Panc1 (cell line): ENCODE measurements at regions not wholly inside any gene's neighbourhood (a gene's known extent, or its start where the extent isn't known, plus 50 kb on each side); places are given as distances from the start of the nearest gene placed in this dataset.

Experiments
- ATAC-seq: fragments of 200-7000 bp; cut with Tn5 transposase; 2 replicates; pipeline ENCODE4 v1.9.1; 2020; ENCODE audit warnings: mild to moderate bottlenecking, moderate library complexity
- BruUV-seq: library from RNA; stranded (reverse); fragments of 400-500 nt; replicated peaks from 2 replicates; lab custom pipeline; 2021; lab: Mats Ljungman, UMichigan
- CTCF ChIA-PET: fragments of 300-600 bp; sonication (Branson Sonifier 250); formaldehyde crosslinking; loops from one replicate; lab custom pipeline; 2022; ENCODE audit warnings: antibody characterized with exemption; lab: Charles Lee
- POLR2A ChIA-PET: fragments of 300-600 bp; sonication (Branson Sonifier 250); formaldehyde crosslinking; loops from one replicate; lab custom pipeline; 2022; ENCODE audit warnings: antibody characterized with exemption; lab: Charles Lee
- DNase-seq: peaks from one replicate; pipeline ENCODE4 v3.0.0-alpha.2; 2010; ENCODE audit warnings: low read depth, low spot score
- H3K27ac ChIP-seq: 2 replicates; pipeline ENCODE4 v1.5.1; 2011; ENCODE audit warnings: mild to moderate bottlenecking, low read length, inconsistent platforms
- H3K27me3 ChIP-seq: fragments of 200-500 bp; sonication (Bioruptor generic); 2 replicates; pipeline ENCODE4 v1.6.0; 2014; ENCODE audit warnings: low read length, inconsistent platforms; ENCODE audit not compliant: control insufficient read depth, insufficient read depth
- H3K36me3 ChIP-seq: fragments of 200-500 bp; sonication (Bioruptor generic); 2 replicates; pipeline ENCODE4 v1.5.1; 2014; ENCODE audit warnings: inconsistent platforms, mild to moderate bottlenecking, low read length, moderate library complexity; ENCODE audit not compliant: control insufficient read depth, insufficient read depth
- H3K4me1 ChIP-seq: 2 replicates; pipeline ENCODE4 v1.5.1; 2011; ENCODE audit warnings: inconsistent platforms, mild to moderate bottlenecking, low read length, moderate library complexity; ENCODE audit not compliant: control insufficient read depth, insufficient read depth
- H3K4me3 ChIP-seq, 2 experiments: 2 replicates each; pipeline ENCODE4 v1.5.1; 2011 to 2012; ENCODE audit warnings: low read depth in 2 of 2, low read length in 2 of 2, mild to moderate bottlenecking in 2 of 2, inconsistent platforms in 1 of 2, moderate library complexity in 1 of 2
- H3K9me3 ChIP-seq: fragments of 200-500 bp; sonication (Bioruptor generic); 2 replicates; pipeline ENCODE4 v1.5.1; 2014; ENCODE audit warnings: low read depth, mild to moderate bottlenecking, inconsistent platforms, low read length, moderate library complexity; ENCODE audit not compliant: control insufficient read depth, insufficient read depth
- CTCF ChIP-seq: fragments of 450-650 bp; IDR thresholded peaks from 2 replicates; pipeline ENCODE4 v1.5.1; 2017; ENCODE audit warnings: mild to moderate bottlenecking
- POLR2AphosphoS5 ChIP-seq: IDR thresholded peaks from 2 replicates; pipeline ENCODE4 v1.6.1; 2012; ENCODE audit warnings: mild to moderate bottlenecking, low read depth, low read length, moderate library complexity
- SIN3A ChIP-seq: IDR thresholded peaks from 2 replicates; pipeline ENCODE4 v1.6.1; 2012; ENCODE audit warnings: low read depth, mild to moderate bottlenecking, low read length, moderate library complexity, borderline replicate concordance; ENCODE audit not compliant: insufficient read depth
- TCF7L2 ChIP-seq: IDR thresholded peaks from 2 replicates; pipeline ENCODE4 v1.6.1; 2011; ENCODE audit warnings: mild to moderate bottlenecking, low read depth, low read length, inconsistent platforms
- in situ Hi-C: cut with HindIII; loops from 2 replicates; pipeline ENCODE4 v1.10.0; 2016; ENCODE audit warnings: low sequenced_read_pairs, low pct_unique_long_range_greater_than_20kb
- intact Hi-C: fragments of 100-400 bp; cut with micrococcal nuclease; formaldehyde crosslinking; loops from one replicate; pipeline ENCODE4 v1.10.0; 2022; ENCODE audit not compliant: unreplicated experiment
- TF ChIP-seq, protein P1 (sequence below), 2 experiments: IDR thresholded peaks; 2 replicates each; pipeline ENCODE4 v1.6.1; 2011 to 2012; ENCODE audit warnings: low read depth in 2 of 2, control low read depth in 1 of 2, low read length in 1 of 2, mild to moderate bottlenecking in 1 of 2, moderate library complexity in 1 of 2; ENCODE audit not compliant: insufficient read depth in 1 of 2

- Histone ChIP-seq H3K9me3 (no peaks in the 10 kb centered on the region), H3K27ac (no peak overlapping the region), H3K4me1 (no peaks in the 10 kb centered on the region), H3K36me3 (no peaks in the 10 kb centered on the region), H3K4me3 (no peak overlapping the region), H3K27me3 (no peaks in the 10 kb centered on the region)
- ChIA-PET CTCF (no interaction called here), POLR2A (no interaction called here)
- in situ Hi-C loops (no loop called here), intact Hi-C loops (no loop called here)
- TF ChIP-seq TCF7L2, result no peak
- no peak for TF ChIP-seq CTCF
- no peak for TF ChIP-seq SIN3A
- TF ChIP-seq, protein P1, sequence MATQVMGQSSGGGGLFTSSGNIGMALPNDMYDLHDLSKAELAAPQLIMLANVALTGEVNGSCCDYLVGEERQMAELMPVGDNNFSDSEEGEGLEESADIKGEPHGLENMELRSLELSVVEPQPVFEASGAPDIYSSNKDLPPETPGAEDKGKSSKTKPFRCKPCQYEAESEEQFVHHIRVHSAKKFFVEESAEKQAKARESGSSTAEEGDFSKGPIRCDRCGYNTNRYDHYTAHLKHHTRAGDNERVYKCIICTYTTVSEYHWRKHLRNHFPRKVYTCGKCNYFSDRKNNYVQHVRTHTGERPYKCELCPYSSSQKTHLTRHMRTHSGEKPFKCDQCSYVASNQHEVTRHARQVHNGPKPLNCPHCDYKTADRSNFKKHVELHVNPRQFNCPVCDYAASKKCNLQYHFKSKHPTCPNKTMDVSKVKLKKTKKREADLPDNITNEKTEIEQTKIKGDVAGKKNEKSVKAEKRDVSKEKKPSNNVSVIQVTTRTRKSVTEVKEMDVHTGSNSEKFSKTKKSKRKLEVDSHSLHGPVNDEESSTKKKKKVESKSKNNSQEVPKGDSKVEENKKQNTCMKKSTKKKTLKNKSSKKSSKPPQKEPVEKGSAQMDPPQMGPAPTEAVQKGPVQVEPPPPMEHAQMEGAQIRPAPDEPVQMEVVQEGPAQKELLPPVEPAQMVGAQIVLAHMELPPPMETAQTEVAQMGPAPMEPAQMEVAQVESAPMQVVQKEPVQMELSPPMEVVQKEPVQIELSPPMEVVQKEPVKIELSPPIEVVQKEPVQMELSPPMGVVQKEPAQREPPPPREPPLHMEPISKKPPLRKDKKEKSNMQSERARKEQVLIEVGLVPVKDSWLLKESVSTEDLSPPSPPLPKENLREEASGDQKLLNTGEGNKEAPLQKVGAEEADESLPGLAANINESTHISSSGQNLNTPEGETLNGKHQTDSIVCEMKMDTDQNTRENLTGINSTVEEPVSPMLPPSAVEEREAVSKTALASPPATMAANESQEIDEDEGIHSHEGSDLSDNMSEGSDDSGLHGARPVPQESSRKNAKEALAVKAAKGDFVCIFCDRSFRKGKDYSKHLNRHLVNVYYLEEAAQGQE (IDR thresholded peaks at IDR 0.05; ENCODE audit: insufficient read depth in 1 of 2, low read depth in 2 of 2, low read length in 1 of 2), result no peak
- TF ChIP-seq POLR2AphosphoS5, result no peak
- ATAC-seq (no peak), DNase-seq (no peak)
- no TSS peak for BruUV-seq
These were observed 79.1 kb downstream of the ARRDC4 start for GRCh38 chr15:98039596-98039995.

DNA sequence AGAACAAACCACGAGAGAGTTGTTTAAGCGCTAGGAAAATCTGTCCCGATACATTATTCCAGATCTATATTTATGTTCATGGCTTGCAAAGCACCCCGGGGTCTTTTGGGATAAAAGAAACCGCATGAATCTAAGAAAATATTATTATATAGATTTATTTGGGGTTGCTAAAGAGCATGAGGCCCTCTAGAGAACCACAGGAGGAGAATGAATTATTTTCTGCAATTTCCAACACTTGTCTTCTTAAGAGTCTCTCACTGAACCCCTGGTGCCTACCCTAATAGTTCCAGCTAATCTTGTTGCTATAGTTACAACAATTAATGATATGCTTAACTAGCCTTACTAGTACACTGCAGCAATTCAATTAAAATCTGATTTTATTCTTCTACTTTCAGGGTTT, 79.6 kb downstream of the ARRDC4 start:
- ChIA-PET CTCF (no interaction called here), POLR2A (no interaction called here)
- DNase-seq (no peak), ATAC-seq (no peak)
- BruUV-seq, result no TSS peak
- TF ChIP-seq, protein P1 (IDR thresholded peaks at IDR 0.05; ENCODE audit: insufficient read depth in 1 of 2, low read depth in 2 of 2, low read length in 1 of 2), result no peak
- no peaks in the 10 kb centered on the region for H3K36me3 ChIP-seq
- H3K9me3 ChIP-seq, result no peaks in the 10 kb centered on the region
- H3K27ac ChIP-seq, result no peak overlapping the region
- in situ Hi-C loops, result no loop called here
- no peak overlapping the region for H3K4me3 ChIP-seq
- intact Hi-C loops, result no loop called here
- H3K27me3 ChIP-seq, result no peaks in the 10 kb centered on the region
- H3K4me1 ChIP-seq, result no peaks in the 10 kb centered on the region
